ENCODE measurements at regions not wholly inside any gene's neighbourhood (a gene's known extent, or its start where the extent isn't known, plus 50 kb on each side); places are given as distances from the start of the nearest gene placed in this dataset.

GRCh38 chr1:38477811-38478210 lies 381.8 kb downstream of the RRAGC start:
- TF ChIP-seq POLR2AphosphoS5 (IDR thresholded peaks at IDR 0.05; ENCODE audit: low read depth) (no peak), NANOG (IDR thresholded peaks at IDR 0.05; ENCODE audit: borderline replicate concordance) (no peak), ZNF462 (CRISPR knock-in tag; IDR thresholded peaks at IDR 0.05) (no peak), ZNF331 (CRISPR knock-in tag; IDR thresholded peaks at IDR 0.05; ENCODE audit: low read depth) (no peak), JUNB (IDR thresholded peaks at IDR 0.05; ENCODE audit: unreplicated experiment) (no peak), CREB1 (CRISPR knock-in tag; IDR thresholded peaks at IDR 0.05; ENCODE audit: low read depth) (no peak), EZH2phosphoT487 (IDR thresholded peaks at IDR 0.05; ENCODE audit: unreplicated experiment) (no peak), EZH2 (IDR thresholded peaks at IDR 0.05; ENCODE audit: low read depth, unreplicated experiment) (no peak), CTCF (conservative IDR thresholded peaks at IDR 0.05; ENCODE audit: low read depth in 2 of 2) (no peak), STAT1 (IDR thresholded peaks at IDR 0.05; ENCODE audit: unreplicated experiment) (no peak), ZNF114 (CRISPR knock-in tag; IDR thresholded peaks at IDR 0.05) (no peak)
- TF ChIP-seq, protein P1, sequence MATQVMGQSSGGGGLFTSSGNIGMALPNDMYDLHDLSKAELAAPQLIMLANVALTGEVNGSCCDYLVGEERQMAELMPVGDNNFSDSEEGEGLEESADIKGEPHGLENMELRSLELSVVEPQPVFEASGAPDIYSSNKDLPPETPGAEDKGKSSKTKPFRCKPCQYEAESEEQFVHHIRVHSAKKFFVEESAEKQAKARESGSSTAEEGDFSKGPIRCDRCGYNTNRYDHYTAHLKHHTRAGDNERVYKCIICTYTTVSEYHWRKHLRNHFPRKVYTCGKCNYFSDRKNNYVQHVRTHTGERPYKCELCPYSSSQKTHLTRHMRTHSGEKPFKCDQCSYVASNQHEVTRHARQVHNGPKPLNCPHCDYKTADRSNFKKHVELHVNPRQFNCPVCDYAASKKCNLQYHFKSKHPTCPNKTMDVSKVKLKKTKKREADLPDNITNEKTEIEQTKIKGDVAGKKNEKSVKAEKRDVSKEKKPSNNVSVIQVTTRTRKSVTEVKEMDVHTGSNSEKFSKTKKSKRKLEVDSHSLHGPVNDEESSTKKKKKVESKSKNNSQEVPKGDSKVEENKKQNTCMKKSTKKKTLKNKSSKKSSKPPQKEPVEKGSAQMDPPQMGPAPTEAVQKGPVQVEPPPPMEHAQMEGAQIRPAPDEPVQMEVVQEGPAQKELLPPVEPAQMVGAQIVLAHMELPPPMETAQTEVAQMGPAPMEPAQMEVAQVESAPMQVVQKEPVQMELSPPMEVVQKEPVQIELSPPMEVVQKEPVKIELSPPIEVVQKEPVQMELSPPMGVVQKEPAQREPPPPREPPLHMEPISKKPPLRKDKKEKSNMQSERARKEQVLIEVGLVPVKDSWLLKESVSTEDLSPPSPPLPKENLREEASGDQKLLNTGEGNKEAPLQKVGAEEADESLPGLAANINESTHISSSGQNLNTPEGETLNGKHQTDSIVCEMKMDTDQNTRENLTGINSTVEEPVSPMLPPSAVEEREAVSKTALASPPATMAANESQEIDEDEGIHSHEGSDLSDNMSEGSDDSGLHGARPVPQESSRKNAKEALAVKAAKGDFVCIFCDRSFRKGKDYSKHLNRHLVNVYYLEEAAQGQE (IDR thresholded peaks at IDR 0.05; ENCODE audit: unreplicated experiment) = no peak
- H3K27me3 Mint-ChIP-seq (ENCODE audit: insufficient read depth, low read depth, poor library complexity) = peaks cover 16% of the 10 kb centered on the region
- DNase-seq (ENCODE audit: low spot score) (no peak), ATAC-seq (no peak)
- peaks cover 18% of the 10 kb centered on the region for H3K4me1 ChIP-seq (ENCODE audit: insufficient read depth)
- H3K27me3 ChIP-seq (ENCODE audit: insufficient read depth) = peaks cover 23% of the 10 kb centered on the region
- no peak overlapping the region for H3K27ac ChIP-seq (ENCODE audit: low read depth)
- peaks cover 4% of the 10 kb centered on the region; the same call in 1 of the 2 replicates for H3K36me3 ChIP-seq (ENCODE audit: insufficient read depth)
- no peaks in the 10 kb centered on the region for H3K9me2 ChIP-seq (ENCODE audit: insufficient read depth)
- H4K20me1 ChIP-seq (replicated peaks; ENCODE audit: insufficient read depth) = no peaks in the 10 kb centered on the region
- H3K79me2 ChIP-seq (replicated peaks; ENCODE audit: insufficient read depth) = no peaks in the 10 kb centered on the region
- H3K4me3 ChIP-seq = no peak overlapping the region
- H3K36me3 Mint-ChIP-seq (ENCODE audit: low read depth) = peaks cover 20% of the 10 kb centered on the region
- peak overlapping the region; percentile 91; the same call in 1 of the 2 replicates for H3K4me2 ChIP-seq
- no peak overlapping the region for H3K27ac Mint-ChIP-seq
- peaks cover 20% of the 10 kb centered on the region for H3K9me3 Mint-ChIP-seq
- H3K4me1 Mint-ChIP-seq = peaks cover 27% of the 10 kb centered on the region
- H3F3A ChIP-seq (replicated peaks; ENCODE audit: low read depth) = 0 out of 2 replicates have a peak, but pooled peaks cover 7% of the 10 kb centered on the region
- H2AFZ ChIP-seq = no peak overlapping the region
- no peak overlapping the region for H3K4me3 Mint-ChIP-seq

All from GM23338 (cell line).